22Rv1 (cell line): ENCODE measurements at regions not wholly inside any gene's neighbourhood (a gene's known extent, or its start where the extent isn't known, plus 50 kb on each side); places are given as distances from the start of the nearest gene placed in this dataset.
"Not testable (repeated sequence)": the region's sequence is repeated elsewhere in the genome, so short reads cannot be mapped to it uniquely, and the experiment has no call there.

Source experiments
- ZFX ChIP-seq: fragments of 450-650 bp; IDR thresholded peaks from 2 replicates; pipeline ENCODE4 v1.6.1; 2017; ENCODE audit warnings: antibody characterized with exemption, borderline replicate concordance
- TF ChIP-seq, protein P1 (sequence below): fragments of 450-650 bp; IDR thresholded peaks from 2 replicates; pipeline ENCODE4 v1.5.1; 2017; ENCODE audit warnings: mild to moderate bottlenecking

DNA sequence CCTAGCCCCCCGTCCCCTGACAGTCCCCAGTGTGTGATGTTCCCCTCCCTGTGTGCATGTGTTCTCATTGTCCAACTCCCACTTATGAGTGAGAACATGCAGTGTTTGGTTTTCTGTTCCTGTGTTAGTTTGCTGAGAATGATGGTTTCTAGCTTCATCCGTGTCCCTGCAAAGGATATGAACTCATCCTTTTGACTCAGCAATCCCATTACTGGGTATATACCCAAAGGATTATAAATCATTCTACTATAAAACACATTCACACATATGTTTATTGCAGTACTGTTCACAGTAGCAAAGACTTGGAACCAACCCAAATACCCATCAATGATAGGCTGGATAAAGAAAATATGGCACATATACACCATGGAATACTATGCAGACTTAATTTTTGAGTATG lies 155.1 kb downstream of the SLITRK5 start:
- TF ChIP-seq, protein P1, sequence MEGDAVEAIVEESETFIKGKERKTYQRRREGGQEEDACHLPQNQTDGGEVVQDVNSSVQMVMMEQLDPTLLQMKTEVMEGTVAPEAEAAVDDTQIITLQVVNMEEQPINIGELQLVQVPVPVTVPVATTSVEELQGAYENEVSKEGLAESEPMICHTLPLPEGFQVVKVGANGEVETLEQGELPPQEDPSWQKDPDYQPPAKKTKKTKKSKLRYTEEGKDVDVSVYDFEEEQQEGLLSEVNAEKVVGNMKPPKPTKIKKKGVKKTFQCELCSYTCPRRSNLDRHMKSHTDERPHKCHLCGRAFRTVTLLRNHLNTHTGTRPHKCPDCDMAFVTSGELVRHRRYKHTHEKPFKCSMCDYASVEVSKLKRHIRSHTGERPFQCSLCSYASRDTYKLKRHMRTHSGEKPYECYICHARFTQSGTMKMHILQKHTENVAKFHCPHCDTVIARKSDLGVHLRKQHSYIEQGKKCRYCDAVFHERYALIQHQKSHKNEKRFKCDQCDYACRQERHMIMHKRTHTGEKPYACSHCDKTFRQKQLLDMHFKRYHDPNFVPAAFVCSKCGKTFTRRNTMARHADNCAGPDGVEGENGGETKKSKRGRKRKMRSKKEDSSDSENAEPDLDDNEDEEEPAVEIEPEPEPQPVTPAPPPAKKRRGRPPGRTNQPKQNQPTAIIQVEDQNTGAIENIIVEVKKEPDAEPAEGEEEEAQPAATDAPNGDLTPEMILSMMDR, result not testable (repeated sequence)
- TF ChIP-seq ZFX, result not testable (repeated sequence)
